Middle frontal gyrus (tissue), 1 donor: ENCODE measurements at regions not wholly inside any gene's neighbourhood (a gene's known extent, or its start where the extent isn't known, plus 50 kb on each side); places are given as distances from the start of the nearest gene placed in this dataset.

Experiments used
- DNase-seq: peaks from one replicate; pipeline ENCODE4 v3.0.0-alpha.2; 2015; ENCODE audit warnings: low spot score; ENCODE audit errors: extremely low spot score

DNA sequence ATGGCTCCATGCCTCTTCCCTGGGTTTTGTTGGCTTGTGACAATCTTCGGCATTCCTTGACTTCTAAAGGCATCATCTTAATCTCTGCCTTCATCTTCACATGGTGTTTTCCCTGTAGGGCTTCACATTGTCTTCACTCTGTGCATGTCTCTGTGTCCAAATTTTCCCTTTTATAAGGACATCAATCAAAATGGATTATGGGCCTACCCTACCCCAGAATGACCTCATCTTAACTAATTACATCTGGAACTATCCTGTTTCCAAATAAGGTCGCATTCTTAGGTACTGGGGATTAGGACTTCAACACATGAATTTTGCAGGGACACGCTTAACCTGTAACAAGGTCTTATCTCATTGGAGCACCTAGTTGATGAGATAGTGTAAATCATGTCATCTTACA, 290.3 kb upstream of the KLF12 start:
- DNase-seq, result no peak

DNA sequence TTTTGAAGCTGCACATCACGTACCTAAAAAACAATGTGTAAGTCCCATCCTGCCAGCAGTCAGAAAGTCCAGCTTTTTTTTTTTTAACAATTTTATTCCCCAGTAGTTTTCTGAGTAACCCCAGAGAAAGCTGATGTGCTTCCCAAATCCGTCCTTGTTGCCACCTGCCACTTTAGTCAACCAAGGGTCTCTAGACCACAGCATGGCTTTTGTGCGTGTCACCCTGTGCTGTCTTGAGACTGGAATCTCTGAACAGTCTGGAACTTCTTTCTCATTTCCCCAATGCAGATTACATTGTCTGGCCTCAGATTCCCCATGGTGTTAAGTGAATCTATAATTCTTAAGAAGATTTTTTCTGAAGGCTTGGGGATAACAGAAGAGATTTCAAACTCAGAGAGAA, 289.2 kb upstream of the KLF12 start:
- no peak for DNase-seq

DNA sequence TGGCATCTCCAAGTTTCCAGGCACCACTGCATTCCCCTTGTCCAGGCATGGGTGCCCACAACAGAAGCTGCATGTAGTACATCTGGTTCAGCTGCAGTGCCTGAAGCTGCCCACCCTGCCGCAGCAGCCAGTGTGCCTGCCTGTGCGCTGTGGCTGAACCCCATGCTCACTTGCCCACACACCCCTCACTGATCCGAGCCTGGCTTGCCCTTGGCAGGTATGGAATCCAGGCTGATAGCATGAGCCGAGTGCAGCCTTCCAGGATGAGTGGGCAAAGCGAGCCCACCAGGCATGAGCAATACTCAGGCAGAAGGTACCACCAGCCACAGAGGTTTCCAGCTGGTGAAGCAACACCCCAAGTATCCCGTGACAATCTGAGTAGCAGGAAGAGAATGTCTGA, 280.3 kb upstream of the KLF12 start:
- DNase-seq, result no peak

DNA sequence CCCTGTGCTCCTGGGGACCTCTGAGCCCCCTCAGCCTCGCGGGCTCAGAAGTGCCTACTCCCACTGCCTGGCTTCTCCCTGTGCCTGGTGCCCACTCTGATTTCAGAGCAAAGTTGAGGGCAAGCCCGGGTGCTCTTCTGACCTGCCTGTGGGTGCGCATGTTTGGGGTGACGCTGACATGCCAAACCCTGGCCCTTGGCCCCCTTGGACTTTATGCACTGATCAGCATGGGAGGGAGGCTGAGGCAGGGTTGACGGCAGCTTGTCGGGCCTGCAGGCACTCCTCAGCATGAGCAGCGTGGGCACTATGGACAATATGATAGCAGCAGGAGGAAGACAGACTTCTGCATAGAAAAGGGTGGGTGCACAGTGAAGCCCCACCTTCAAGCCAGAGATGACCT, 279.3 kb upstream of the KLF12 start:
- DNase-seq, result no peak

DNA sequence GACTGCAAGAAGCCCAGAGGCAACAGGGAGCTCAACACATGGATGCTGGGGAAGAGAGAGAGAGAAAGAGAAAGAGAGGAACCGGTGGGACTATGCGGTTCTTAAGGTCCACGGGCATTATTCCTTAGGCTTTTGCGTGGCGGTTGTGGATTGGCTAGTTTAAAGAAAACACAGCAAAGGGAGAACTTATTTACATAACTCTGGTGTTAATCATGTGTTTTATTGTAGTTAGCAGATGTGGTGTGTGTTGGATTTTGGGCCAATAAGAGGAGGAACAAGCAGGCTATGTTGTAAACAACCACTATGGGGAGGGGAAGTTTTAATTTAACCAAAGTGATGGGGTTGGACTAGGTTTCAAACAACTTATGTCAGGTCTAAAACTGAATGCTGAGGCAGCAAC, 275.3 kb upstream of the KLF12 start:
- no peak for DNase-seq

DNA sequence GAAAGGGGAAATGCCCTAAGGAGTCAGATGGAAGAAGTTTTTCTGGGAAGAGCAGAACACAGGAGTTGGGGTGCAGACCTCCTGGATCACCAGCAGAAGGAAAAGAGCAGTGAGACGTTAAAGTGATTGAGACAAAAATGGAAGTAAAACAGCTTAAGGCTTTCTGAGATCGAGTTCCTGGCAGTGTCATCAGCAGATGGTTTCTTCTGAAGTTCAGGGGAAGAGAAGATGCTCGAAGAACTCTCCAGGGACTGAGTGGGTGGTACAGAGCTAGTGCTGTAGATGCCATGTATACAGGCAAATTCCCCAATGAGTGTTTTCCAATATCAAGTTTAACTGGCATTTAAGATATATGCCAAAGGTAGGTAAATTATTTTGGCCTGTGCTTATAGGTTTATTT, 272.2 kb upstream of the KLF12 start:
- DNase-seq, result no peak

DNA sequence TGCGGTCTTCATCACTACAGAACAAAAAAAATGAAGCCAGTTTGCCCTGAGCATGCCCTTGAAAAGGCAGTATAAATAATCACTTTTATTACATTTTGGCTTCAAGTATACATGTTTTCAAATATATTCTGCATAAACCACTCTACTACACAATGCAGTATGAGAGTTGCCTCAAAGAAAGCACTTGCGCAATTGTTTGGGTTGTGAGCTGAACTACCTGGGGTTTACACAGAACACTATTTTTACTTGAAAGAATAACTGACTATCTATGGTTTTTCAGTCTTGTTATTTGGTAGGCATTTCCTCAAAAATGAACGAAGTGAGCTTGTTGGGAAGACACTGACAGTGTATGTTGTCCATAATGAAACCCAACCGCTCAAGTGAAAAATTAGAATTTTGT, 264.4 kb upstream of the KLF12 start:
- no peak for DNase-seq

DNA sequence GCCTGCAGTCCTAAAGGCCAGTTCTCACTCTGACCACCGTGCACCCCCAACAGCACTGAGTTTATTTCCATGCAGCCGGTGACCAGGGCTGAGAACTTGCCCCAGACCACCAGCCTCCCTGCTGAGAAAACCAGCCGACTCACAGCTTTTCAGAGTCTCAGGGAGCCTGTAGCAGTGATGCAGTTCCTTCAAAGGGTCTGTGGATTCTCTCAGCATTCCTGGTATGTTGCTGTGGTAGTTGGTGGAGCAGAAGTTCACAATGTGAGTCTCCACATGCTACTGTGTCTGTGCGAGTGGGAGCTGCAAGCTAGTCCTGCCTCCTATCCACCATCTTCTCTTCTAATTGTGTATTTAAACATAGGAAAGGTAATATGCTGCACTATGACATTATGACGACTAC, 254.9 kb upstream of the KLF12 start:
- DNase-seq, result no peak

DNA sequence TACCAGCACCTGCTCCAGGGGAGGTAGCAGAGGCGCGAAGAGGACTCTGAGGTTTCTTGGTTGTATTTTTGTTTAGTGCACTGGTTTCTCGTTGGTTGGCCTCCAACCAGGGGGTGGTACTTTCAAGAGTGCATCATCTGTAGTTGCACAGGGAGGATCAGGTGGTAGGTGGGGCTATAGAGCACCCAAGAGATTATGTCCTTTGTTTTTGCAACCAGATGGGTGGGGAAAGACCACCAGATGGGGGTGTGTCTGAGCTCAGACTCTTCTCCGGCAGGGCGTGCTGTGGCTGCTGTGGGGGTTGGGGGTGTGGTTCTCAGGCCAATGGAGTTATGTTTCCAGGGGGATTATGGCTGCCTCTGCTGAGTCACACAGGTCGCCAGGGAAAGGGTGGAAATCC, 254.4 kb upstream of the KLF12 start:
- DNase-seq, result no peak

DNA sequence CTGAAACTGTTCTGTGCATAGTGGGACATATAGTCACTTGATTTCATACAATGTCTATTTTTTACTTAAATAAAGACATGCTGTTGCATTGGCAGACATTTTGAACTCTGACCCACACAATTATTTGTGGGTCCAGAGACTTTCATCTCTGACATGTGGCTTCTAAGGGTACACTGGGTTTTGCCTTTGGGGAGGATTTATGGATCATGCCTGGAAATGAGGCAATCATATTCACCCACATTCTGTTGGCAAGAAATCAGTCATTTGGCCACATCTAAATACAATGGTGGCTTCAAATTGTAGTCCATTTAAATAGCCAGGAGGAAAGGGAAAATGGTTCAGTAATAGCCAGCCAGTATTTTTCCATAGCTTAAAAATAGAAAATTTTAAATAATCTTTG, 238.3 kb upstream of the KLF12 start:
- DNase-seq, result no peak

DNA sequence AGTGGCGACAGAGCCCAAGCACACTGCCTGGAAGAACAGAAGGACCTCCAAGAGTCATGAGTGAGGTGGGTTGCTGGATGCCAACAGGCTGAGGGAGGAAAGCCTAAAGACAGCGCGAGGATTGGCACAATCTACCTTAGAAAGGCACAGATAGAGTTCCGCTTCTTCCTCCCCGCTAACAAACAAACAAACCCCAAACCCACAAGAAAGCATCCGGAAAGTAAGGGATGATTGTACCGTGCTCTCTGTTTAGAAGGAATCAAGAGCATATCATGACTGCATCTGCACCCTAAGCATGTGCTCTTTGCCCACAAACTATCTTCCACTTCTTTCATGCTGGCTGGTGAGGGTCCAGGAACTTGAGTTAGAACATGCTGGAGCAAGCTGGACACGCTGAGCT, 233.0 kb upstream of the KLF12 start:
- no peak for DNase-seq

DNA sequence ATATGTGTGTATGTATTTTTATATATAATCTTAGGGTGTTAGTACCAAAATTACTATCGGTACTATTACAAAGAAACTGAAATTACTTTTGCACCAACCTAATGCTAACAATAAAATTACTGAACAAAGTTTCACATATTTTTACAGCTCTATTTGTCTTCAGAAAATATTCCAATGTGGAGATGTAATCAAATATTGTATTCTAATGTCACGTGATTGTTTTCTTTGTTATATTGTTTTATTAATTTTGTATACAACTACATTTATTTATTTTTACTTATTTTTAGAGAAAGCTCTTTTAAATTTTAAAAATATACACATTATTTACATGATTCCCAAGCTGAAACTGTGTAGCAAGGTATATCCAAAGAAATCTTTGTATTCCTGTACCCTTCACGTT, 227.1 kb upstream of the KLF12 start:
- no peak for DNase-seq

DNA sequence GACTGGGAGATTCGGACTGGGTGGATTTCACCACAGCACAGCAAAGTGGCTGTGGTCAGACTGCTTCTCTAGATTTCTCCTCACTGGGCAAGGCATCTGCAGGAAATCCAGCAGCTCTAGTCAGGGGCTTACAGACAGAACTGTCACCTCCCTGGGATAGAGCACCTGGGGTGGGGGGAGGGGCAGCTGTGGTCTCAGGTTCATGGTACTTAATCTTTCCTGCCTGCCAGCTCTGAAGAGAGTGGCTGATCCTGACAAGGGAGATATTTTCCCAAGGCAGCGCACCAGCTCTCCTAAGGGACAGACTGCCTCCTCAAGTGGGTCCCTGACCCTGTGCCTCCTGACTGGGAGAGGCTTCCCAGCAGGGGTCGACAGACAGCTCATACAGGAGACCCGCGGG, 212.8 kb upstream of the KLF12 start:
- DNase-seq, result no peak

DNA sequence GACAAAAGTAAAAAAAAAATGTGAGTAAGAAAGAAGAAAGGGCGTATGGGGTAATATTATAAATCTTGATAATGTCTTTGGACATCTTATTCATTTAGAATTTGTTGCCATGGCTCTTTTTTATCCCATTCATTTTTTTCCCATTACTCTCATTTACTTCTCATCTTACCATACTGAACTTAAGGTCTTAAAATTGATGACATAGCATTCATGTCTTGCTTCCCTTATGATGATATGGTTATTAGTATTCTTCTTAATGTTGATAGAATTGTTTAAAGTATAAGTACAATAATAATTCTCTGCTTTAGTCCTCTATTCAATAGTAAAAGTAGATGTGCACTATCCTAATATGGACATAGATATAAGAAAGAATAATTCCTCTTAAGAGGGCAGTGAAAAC, 204.1 kb upstream of the KLF12 start:
- no peak for DNase-seq

DNA sequence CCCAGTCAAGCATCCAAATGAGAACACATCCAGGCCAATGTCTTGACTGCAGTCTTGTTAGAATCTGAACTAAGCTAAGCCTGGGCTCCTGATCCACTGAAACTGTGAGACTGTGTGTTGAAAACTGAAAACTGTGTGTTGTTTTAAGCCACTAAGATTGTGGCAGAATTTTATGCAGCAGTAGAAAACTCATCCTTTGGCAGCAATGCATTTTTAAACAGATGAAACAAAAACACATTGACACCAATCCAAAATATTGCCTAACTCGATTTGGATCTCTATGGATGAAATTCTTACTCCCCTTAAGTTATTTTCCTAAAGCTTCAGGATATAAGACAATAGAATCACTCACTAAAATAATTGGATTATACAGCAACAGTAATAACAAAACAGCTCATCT, 202.3 kb upstream of the KLF12 start:
- DNase-seq, result no peak

DNA sequence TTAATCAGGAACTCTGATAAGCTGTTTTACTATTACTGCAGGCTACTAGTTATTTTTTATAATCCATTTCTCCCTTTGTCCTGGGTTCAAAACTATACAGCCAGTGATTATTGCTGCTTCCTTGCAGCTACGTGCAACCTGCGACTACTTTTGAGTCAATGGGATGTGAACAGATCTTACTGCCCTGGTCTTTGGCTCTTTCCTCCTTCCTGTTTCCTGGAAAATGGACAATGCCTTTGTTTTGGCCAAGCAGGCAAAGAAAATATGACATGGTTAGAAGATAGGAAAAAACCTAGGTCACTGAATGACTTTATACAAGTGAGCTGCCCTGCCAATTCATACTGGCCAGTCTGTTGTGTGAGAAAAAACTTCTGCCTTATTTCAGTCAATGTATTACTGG, 201.2 kb upstream of the KLF12 start:
- no peak for DNase-seq

DNA sequence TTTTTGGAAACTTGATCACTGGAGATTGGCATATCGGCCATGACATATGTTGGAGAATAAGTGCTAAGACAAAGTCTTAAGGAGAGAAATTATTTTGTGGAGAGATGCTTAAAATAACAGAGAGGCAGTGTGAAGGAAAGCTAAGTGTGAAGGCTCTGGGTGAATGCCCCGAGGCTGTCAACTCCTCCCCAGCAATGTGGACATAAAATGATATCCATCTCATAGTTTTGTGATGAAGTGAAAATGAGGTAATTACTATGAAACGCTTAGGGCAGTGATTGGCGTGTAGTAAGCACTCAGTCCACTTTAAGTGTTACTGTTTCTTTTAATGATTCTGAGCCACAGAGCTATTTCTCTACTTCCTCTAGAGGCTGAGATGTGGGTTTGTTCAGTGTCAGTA, 195.8 kb upstream of the KLF12 start:
- DNase-seq, result no peak

DNA sequence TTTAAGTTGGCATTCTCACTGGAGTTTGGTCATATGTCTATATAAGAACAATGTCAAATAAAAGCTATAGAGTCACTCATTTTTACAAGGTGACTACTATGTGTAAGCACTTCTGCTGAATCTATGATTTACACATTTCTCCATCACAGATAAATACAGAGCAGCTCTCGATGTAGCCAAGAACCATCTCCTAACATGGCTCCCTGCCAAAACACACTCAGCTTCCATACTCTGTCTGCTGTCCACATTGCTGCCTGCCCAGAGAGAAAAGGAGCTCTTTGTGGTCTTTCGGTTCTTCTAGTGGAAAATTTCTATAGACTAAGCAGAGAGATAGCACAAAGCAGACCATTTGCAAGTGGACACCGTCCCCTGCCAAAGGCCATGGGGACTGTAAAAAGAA, 190.9 kb upstream of the KLF12 start:
- DNase-seq, result no peak

DNA sequence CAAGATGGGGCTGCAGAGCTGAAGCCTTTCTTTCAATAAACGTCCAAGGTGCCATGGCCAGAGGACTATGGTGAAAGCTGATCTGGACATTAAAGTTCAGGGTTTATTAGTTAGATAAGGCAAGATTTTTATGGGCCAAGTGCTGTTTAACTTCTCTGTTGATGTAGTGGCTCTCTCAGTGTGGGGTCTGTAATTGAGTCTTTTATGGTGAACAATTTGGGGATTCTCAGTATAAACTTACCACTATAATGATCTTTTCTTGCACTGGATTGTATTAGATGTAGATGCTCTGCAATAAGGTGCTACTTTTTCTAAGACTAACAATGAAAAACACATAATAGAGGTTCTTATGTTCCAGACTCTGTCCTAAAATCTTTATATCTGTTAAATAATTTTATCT, 190.1 kb upstream of the KLF12 start:
- no peak for DNase-seq

DNA sequence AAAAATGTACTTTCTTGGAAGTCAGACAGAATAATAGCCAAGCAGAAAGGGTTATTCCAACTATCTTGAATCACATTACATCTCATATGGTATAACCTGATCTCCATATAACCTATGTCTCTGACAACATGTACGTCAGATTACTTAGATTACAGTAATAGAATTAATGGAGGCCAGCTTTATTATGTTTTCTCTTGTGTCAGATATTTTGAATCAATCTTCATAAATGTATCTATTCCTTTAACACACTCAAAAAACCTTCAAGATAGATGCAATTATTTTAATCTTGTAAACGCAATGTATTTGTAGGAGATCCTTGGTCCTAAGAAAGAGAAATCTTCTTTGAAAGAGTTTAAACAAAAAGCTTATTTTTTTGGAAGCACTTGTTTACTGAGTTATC, 188.4 kb upstream of the KLF12 start:
- no peak for DNase-seq

DNA sequence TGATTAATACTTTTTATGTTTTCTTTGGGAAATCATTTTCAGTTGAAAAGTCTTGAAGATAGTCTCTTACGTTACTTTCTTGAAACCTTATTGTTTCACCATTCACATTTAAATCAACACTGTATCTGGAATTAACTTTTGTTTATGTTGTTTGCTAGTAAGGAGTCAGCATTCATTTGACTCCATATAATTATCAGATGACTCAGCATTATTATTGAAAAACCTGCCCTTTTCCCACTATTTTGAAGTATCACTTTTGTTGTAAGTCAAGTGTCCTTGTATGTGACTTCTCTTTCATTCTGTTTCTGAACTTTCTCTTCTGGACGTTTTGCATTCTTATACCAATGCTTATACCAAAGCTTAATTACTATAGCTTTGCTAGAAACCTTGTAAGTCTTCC, 186.1 kb upstream of the KLF12 start:
- DNase-seq, result no peak

DNA sequence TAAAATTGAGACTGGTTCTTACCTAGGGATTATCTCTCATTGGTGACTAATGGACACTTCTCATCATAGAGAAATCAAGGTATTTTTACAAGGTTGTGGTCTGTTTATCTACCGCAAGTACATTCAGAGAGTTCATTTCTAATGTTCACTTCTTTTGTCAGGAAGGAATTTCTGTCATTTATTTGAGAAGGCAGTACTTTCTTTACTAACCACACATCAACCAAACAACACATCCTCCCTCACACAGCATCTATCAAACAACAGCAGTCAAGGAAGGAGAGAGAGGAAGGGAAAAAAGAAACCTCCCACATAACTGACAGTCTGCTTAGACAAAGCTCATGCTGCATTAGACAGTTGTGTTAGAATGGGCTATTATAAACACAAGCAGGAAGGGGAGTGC, 182.3 kb upstream of the KLF12 start:
- DNase-seq, result no peak

DNA sequence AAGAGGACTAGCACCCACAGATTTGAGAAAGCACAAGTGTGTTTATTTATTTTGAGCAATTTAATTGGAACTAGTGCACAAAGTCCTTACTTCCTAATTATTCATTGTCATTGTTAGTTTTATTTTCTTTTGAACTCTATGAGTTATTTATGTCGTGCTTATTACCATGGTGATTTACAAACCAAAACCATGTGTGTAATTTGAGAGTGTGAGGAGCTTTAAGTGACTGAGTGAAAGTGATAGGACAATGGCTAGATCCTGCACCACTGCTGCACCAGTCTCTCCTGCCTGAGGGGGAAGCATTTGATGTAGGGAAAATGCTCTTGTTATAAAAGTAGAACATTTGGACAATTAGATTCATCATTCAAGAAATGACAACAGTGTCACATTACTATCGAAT, 172.3 kb upstream of the KLF12 start:
- DNase-seq, result no peak

DNA sequence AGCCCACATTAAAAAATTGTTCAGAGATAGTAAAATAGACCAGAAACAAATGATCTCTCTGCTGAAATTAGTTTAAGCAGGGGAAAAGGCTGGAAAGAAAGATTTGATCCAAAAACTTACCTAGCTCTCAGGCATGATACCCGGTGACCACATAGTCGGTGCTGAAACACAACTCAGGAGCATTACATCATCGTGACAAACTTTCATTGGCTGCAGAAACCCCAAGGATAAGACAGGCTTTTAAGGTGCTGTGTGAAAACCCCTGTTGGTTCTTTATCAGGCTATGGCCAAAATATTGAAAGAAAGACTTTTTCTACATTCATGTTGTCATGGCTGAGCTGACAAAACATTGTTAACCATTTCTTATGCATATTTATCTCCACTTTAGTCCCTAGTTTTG, 171.7 kb upstream of the KLF12 start:
- DNase-seq, result no peak
